ENCODE measurements at regions not wholly inside any gene's neighbourhood (a gene's known extent, or its start where the extent isn't known, plus 50 kb on each side); places are given as distances from the start of the nearest gene placed in this dataset.

GRCh38 chr9:16179566-16179965, 626.7 kb downstream of the CCDC171 start:
- TF ChIP-seq CTCF (IDR thresholded peaks at IDR 0.05; ENCODE audit: insufficient read depth, low read length, missing control alignments), result no peak
- no peak for DNase-seq (ENCODE audit: low read depth, low spot score)
- H3K4me3 ChIP-seq (ENCODE audit: low read depth, low read length), result no peak overlapping the region
- CTCF ChIA-PET, result no interaction called here
- POLR2A ChIA-PET, result no interaction called here

- CTCF ChIA-PET, result interaction anchor here (1.3 kb wide), 1 partner anchor 307 kb away, joined by 4 read pairs; no protein-coding TSS in a partner anchor
- POLR2A ChIA-PET, result no interaction called here
- no peak overlapping the region for H3K4me3 ChIP-seq (ENCODE audit: low read depth, low read length)
- TF ChIP-seq CTCF (IDR thresholded peaks at IDR 0.05; ENCODE audit: insufficient read depth, low read length, missing control alignments), result no peak
- no peak for DNase-seq (ENCODE audit: low read depth, low spot score)
Observed at GRCh38 chr9:16180091-16180490, 627.2 kb downstream of the CCDC171 start.

GRCh38 chr9:16180546-16180945, 627.7 kb downstream of the CCDC171 start:
- H3K4me3 ChIP-seq (ENCODE audit: low read depth, low read length), result no peak overlapping the region
- DNase-seq (ENCODE audit: low read depth, low spot score), result no peak
- TF ChIP-seq CTCF (IDR thresholded peaks at IDR 0.05; ENCODE audit: insufficient read depth, low read length, missing control alignments), result no peak
- CTCF ChIA-PET, result interaction anchor here (1.3 kb wide), 1 partner anchor 307 kb away, joined by 4 read pairs; no protein-coding TSS in a partner anchor
- POLR2A ChIA-PET, result no interaction called here

- TF ChIP-seq CTCF (IDR thresholded peaks at IDR 0.05; ENCODE audit: insufficient read depth, low read length, missing control alignments), result no peak
- ChIA-PET POLR2A (no interaction called here), CTCF (no interaction called here)
- H3K4me3 ChIP-seq (ENCODE audit: low read depth, low read length), result no peak overlapping the region
- DNase-seq (ENCODE audit: low read depth, low spot score), result no peak
Observed at GRCh38 chr9:16181539-16181938, 628.7 kb downstream of the CCDC171 start.

GRCh38 chr9:16182784-16183183, 629.9 kb downstream of the CCDC171 start:
- ChIA-PET POLR2A (no interaction called here), CTCF (no interaction called here)
- TF ChIP-seq CTCF (IDR thresholded peaks at IDR 0.05; ENCODE audit: insufficient read depth, low read length, missing control alignments), result no peak
- H3K4me3 ChIP-seq (ENCODE audit: low read depth, low read length), result no peak overlapping the region
- no peak for DNase-seq (ENCODE audit: low read depth, low spot score)

GRCh38 chr9:16184964-16185646, 632.3 kb downstream of the CCDC171 start:
- DNase-seq (ENCODE audit: low read depth, low spot score), result no peak
- POLR2A ChIA-PET, result no interaction called here

More at GRCh38 chr9:16184964-16185646, 632.3 kb downstream of the CCDC171 start:
- no peak overlapping the region for H3K4me3 ChIP-seq (ENCODE audit: low read depth, low read length)
- no peak for TF ChIP-seq CTCF (IDR thresholded peaks at IDR 0.05; ENCODE audit: insufficient read depth, low read length, missing control alignments)
- CTCF ChIA-PET, result no interaction called here

Measured in AG04449 (cell line).